ENCODE measurements at regions not wholly inside any gene's neighbourhood (a gene's known extent, or its start where the extent isn't known, plus 50 kb on each side); places are given as distances from the start of the nearest gene placed in this dataset.

GRCh38 chr6:132902901-132903300 lies 88.5 kb downstream of the RPS12 start:
- POLR2A ChIA-PET (ENCODE audit: unreplicated experiment) = interaction anchor here (0.6 kb wide), 1 partner anchor 18 kb away, joined by 5 read pairs; no protein-coding TSS in a partner anchor
- TF ChIP-seq EZH2 (IDR thresholded peaks at IDR 0.05; ENCODE audit: low read length, unreplicated experiment) (no peak), CTCF (conservative IDR thresholded peaks at IDR 0.05; ENCODE audit: low read depth, low read length) (no peak), EZH2phosphoT487 (IDR thresholded peaks at IDR 0.05; ENCODE audit: borderline replicate concordance, low read length) (no peak)
- no peaks in the 10 kb centered on the region for H3K9me2 ChIP-seq (replicated peaks; ENCODE audit: low read length)

GRCh38 chr6:132907231-132907630 lies 92.9 kb downstream of the RPS12 start:
- Histone ChIP-seq H3K4me2 (ENCODE audit: low read length) (no peak overlapping the region), H3K79me2 (ENCODE audit: low read length) (no peaks in the 10 kb centered on the region), H3K9me2 (replicated peaks; ENCODE audit: low read length) (no peaks in the 10 kb centered on the region), H3F3A (ENCODE audit: low read length, unreplicated experiment) (no peaks in the 10 kb centered on the region), H3K4me1 (ENCODE audit: insufficient read depth, low read length) (peaks cover 15% of the 10 kb centered on the region), H3K9me3 (ENCODE audit: low read length) (no peaks in the 10 kb centered on the region), H3K27ac (ENCODE audit: low read length) (no peak overlapping the region), H4K20me1 (ENCODE audit: low read length) (no peaks in the 10 kb centered on the region), H3K4me3 (ENCODE audit: low read length) (no peak overlapping the region), H3K36me3 (ENCODE audit: low read depth, low read length) (no peaks in the 10 kb centered on the region), H3K9ac (ENCODE audit: low read length) (no peak overlapping the region), H3K27me3 (ENCODE audit: low read length) (no peaks in the 10 kb centered on the region), H2AFZ (ENCODE audit: low read length) (no peak overlapping the region)
- POLR2A ChIA-PET (ENCODE audit: unreplicated experiment) = no interaction called here
- TF ChIP-seq CTCF (conservative IDR thresholded peaks at IDR 0.05; ENCODE audit: low read depth, low read length) = no peak
- TF ChIP-seq EZH2 (IDR thresholded peaks at IDR 0.05; ENCODE audit: low read length, unreplicated experiment) = no peak
- no peak for TF ChIP-seq EZH2phosphoT487 (IDR thresholded peaks at IDR 0.05; ENCODE audit: borderline replicate concordance, low read length)
- no TSS peak for BruUV-seq (replicated peaks)
- ATAC-seq = no peak
- intact Hi-C loops (cut with micrococcal nuclease) = no loop called here
- CTCF ChIA-PET = no interaction called here
- DNase-seq = peak; percentile 30

More at GRCh38 chr6:132902901-132903300, 88.5 kb downstream of the RPS12 start:
- Histone ChIP-seq H3K79me2 (ENCODE audit: low read length) (no peaks in the 10 kb centered on the region), H3K9me3 (ENCODE audit: low read length) (no peaks in the 10 kb centered on the region), H3K36me3 (ENCODE audit: low read depth, low read length) (no peaks in the 10 kb centered on the region), H3K4me3 (ENCODE audit: low read length) (no peak overlapping the region), H3K27ac (ENCODE audit: low read length) (no peak overlapping the region), H3K4me2 (ENCODE audit: low read length) (no peak overlapping the region), H2AFZ (ENCODE audit: low read length) (no peak overlapping the region), H3F3A (ENCODE audit: low read length, unreplicated experiment) (no peaks in the 10 kb centered on the region), H3K4me1 (ENCODE audit: insufficient read depth, low read length) (peaks cover 7% of the 10 kb centered on the region), H3K27me3 (ENCODE audit: low read length) (no peaks in the 10 kb centered on the region), H4K20me1 (ENCODE audit: low read length) (no peaks in the 10 kb centered on the region), H3K9ac (ENCODE audit: low read length) (no peak overlapping the region)
- ATAC-seq (no peak), DNase-seq (no peak)
- no TSS peak for BruUV-seq (replicated peaks)
- CTCF ChIA-PET = no interaction called here
- intact Hi-C loops (cut with micrococcal nuclease) = no loop called here

- POLR2A ChIA-PET (ENCODE audit: unreplicated experiment) = no interaction called here
- Histone ChIP-seq H3K9me2 (replicated peaks; ENCODE audit: low read length) (no peaks in the 10 kb centered on the region), H3K27ac (ENCODE audit: low read length) (no peak overlapping the region), H3K79me2 (ENCODE audit: low read length) (no peaks in the 10 kb centered on the region), H3K9ac (ENCODE audit: low read length) (no peak overlapping the region), H3K27me3 (ENCODE audit: low read length) (no peaks in the 10 kb centered on the region), H4K20me1 (ENCODE audit: low read length) (no peaks in the 10 kb centered on the region), H3K36me3 (ENCODE audit: low read depth, low read length) (no peaks in the 10 kb centered on the region), H3K4me2 (ENCODE audit: low read length) (no peak overlapping the region), H3K4me3 (ENCODE audit: low read length) (no peak overlapping the region), H2AFZ (ENCODE audit: low read length) (no peak overlapping the region), H3F3A (ENCODE audit: low read length, unreplicated experiment) (no peaks in the 10 kb centered on the region), H3K4me1 (ENCODE audit: insufficient read depth, low read length) (peaks cover 22% of the 10 kb centered on the region), H3K9me3 (ENCODE audit: low read length) (no peaks in the 10 kb centered on the region)
- no peak for TF ChIP-seq EZH2 (IDR thresholded peaks at IDR 0.05; ENCODE audit: low read length, unreplicated experiment)
- TF ChIP-seq CTCF (conservative IDR thresholded peaks at IDR 0.05; ENCODE audit: low read depth, low read length) = no peak
- TF ChIP-seq EZH2phosphoT487 (IDR thresholded peaks at IDR 0.05; ENCODE audit: borderline replicate concordance, low read length) = no peak
- intact Hi-C loops (cut with micrococcal nuclease) = no loop called here
- BruUV-seq (replicated peaks) = no TSS peak
- CTCF ChIA-PET = no interaction called here
- DNase-seq = peak; percentile 75
- peak; percentile 49; the same call in 1 of the 2 replicates for ATAC-seq
Measured at GRCh38 chr6:132907914-132908313, 93.5 kb downstream of the RPS12 start.
